MM.1S (cell line): ENCODE measurements at regions not wholly inside any gene's neighbourhood (a gene's known extent, or its start where the extent isn't known, plus 50 kb on each side); places are given as distances from the start of the nearest gene placed in this dataset.

ENCODE experiments used
- DNase-seq: peaks from one replicate; pipeline ENCODE4 v3.0.0-alpha.2; 2015
- H2AFZ ChIP-seq: fragments of 300-600 bp; sonication (generic); 2 replicates; pipeline ENCODE4 v1.6.0; 2016; ENCODE audit warnings: antibody characterized with exemption, low read length
- H3F3A ChIP-seq: fragments of 300-600 bp; sonication (generic); 2 replicates; pipeline ENCODE4 v1.6.1; 2016; ENCODE audit warnings: mild to moderate bottlenecking, antibody characterized with exemption, low read length, moderate library complexity, mixed read lengths; ENCODE audit not compliant: insufficient read depth
- H3K27ac ChIP-seq: fragments of 300-600 bp; sonication (generic); 2 replicates; pipeline ENCODE4 v1.5.1; 2016; ENCODE audit warnings: mild to moderate bottlenecking, low read length
- H3K27me3 ChIP-seq: fragments of 300-600 bp; sonication (generic); replicated peaks from 2 replicates; pipeline ENCODE4 v1.6.0; 2016; ENCODE audit warnings: low read length; ENCODE audit not compliant: insufficient read depth
- H3K36me3 ChIP-seq: fragments of 300-600 bp; sonication (generic); replicated peaks from 2 replicates; pipeline ENCODE4 v1.6.1; 2016; ENCODE audit warnings: mild to moderate bottlenecking, low read length, mixed read lengths; ENCODE audit not compliant: insufficient read depth
- H3K4me1 ChIP-seq: fragments of 300-600 bp; sonication (generic); 2 replicates; pipeline ENCODE4 v1.6.1; 2016; ENCODE audit warnings: low read length, mixed read lengths
- H3K4me2 ChIP-seq: fragments of 300-600 bp; sonication (generic); 2 replicates; pipeline ENCODE4 v1.6.0; 2016; ENCODE audit warnings: low read depth, low read length
- H3K4me3 ChIP-seq: fragments of 300-600 bp; sonication (generic); 2 replicates; pipeline ENCODE4 v1.5.1; 2016; ENCODE audit warnings: low read length, mixed read lengths
- H3K79me2 ChIP-seq: fragments of 300-600 bp; sonication (generic); 2 replicates; pipeline ENCODE4 v1.6.1; 2016; ENCODE audit warnings: mixed run types, low read length, mixed read lengths
- H3K9ac ChIP-seq: fragments of 300-600 bp; sonication (generic); 2 replicates; pipeline ENCODE4 v1.6.1; 2016; ENCODE audit warnings: low read length, mixed read lengths
- H3K9me2 ChIP-seq: fragments of 300-600 bp; sonication (generic); replicated peaks from 2 replicates; pipeline ENCODE4 v1.6.1; 2016; ENCODE audit warnings: mild to moderate bottlenecking, low read length, mixed read lengths; ENCODE audit not compliant: insufficient read depth
- H3K9me3 ChIP-seq: fragments of 300-600 bp; sonication (generic); replicated peaks from 2 replicates; pipeline ENCODE4 v1.6.1; 2016; ENCODE audit warnings: mild to moderate bottlenecking, low read length, mixed read lengths; ENCODE audit not compliant: insufficient read depth
- H4K20me1 ChIP-seq: fragments of 300-600 bp; sonication (generic); 2 replicates; pipeline ENCODE4 v1.6.1; 2016; ENCODE audit warnings: mild to moderate bottlenecking, low read length, moderate library complexity, mixed read lengths; ENCODE audit not compliant: insufficient read depth
- EZH2 ChIP-seq: fragments of 300-600 bp; sonication (generic); optimal IDR thresholded peaks from 2 replicates; pipeline ENCODE3; 2017; ENCODE audit warnings: low read depth, mild to moderate bottlenecking, antibody characterized with exemption, low read length, mixed read lengths
- EZH2phosphoT487 ChIP-seq: fragments of 300-600 bp; sonication (generic); IDR thresholded peaks from 2 replicates; pipeline ENCODE4 v1.6.1; 2018; ENCODE audit warnings: antibody characterized with exemption, low read length
- TF ChIP-seq, protein P1 (sequence below): fragments of 300-600 bp; sonication (generic); IDR thresholded peaks from 2 replicates; pipeline ENCODE4 v1.5.1; 2016; ENCODE audit warnings: antibody characterized with exemption, low read length, mixed read lengths

DNA sequence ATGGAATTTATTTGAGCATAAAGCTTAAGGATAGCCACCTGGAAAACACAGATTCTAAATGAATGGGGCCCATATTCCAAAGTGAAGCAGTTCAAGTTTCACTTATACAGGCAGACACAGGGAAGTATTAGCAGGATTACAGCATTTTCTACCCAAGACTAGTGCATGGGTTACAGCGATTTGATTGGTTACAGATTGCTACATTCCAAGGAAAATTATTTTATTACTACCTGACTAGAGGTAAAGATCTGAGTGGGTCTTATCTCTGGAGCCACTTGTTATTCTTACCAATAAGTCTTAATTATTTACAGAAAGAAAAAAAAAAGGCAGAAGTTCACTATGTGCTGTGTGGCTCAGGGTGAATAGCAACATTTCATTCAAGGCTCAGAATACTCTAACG is 87.4 kb upstream of the ITGB1 start:
- H3K9me2 ChIP-seq = no peaks in the 10 kb centered on the region
- H3K9ac ChIP-seq = no peak overlapping the region
- no peaks in the 10 kb centered on the region for H3K36me3 ChIP-seq
- no peak overlapping the region for H3K4me3 ChIP-seq
- H3K4me1 ChIP-seq = no peaks in the 10 kb centered on the region
- H3K4me2 ChIP-seq = no peak overlapping the region
- no peak for TF ChIP-seq EZH2
- no peak for TF ChIP-seq EZH2phosphoT487
- TF ChIP-seq, protein P1, sequence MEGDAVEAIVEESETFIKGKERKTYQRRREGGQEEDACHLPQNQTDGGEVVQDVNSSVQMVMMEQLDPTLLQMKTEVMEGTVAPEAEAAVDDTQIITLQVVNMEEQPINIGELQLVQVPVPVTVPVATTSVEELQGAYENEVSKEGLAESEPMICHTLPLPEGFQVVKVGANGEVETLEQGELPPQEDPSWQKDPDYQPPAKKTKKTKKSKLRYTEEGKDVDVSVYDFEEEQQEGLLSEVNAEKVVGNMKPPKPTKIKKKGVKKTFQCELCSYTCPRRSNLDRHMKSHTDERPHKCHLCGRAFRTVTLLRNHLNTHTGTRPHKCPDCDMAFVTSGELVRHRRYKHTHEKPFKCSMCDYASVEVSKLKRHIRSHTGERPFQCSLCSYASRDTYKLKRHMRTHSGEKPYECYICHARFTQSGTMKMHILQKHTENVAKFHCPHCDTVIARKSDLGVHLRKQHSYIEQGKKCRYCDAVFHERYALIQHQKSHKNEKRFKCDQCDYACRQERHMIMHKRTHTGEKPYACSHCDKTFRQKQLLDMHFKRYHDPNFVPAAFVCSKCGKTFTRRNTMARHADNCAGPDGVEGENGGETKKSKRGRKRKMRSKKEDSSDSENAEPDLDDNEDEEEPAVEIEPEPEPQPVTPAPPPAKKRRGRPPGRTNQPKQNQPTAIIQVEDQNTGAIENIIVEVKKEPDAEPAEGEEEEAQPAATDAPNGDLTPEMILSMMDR = no peak
- H4K20me1 ChIP-seq = no peaks in the 10 kb centered on the region
- H2AFZ ChIP-seq = no peak overlapping the region
- no peaks in the 10 kb centered on the region for H3K79me2 ChIP-seq
- no peaks in the 10 kb centered on the region for H3F3A ChIP-seq
- H3K27ac ChIP-seq = no peak overlapping the region
- no peaks in the 10 kb centered on the region for H3K9me3 ChIP-seq
- H3K27me3 ChIP-seq = no peaks in the 10 kb centered on the region
- DNase-seq = no peak

DNA sequence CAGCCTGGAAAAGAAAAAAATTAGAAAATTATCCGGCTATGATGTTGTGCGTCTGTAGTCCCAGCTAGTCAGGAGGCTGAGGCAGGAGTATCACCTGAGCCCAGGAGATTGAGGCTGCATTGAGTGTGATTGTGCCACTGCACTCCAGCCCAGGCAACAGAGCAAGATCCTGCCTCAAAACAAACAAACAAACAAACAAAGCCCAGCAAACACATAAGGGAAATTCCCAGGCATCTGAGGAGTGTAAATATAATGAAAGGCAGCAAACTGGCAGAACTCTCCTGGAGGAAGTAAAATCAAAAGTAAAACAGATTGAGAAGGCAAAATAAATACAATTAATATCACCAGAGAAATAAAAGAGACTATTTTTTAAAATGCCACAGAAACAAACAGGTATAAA is 84.5 kb upstream of the ITGB1 start:
- Histone ChIP-seq H3K9me2 (no peaks in the 10 kb centered on the region), H2AFZ (no peak overlapping the region), H3K27ac (no peak overlapping the region), H3K9ac (no peak overlapping the region), H3K4me2 (no peak overlapping the region), H3K79me2 (no peaks in the 10 kb centered on the region), H3K9me3 (no peaks in the 10 kb centered on the region), H3K36me3 (no peaks in the 10 kb centered on the region), H4K20me1 (no peaks in the 10 kb centered on the region), H3K4me3 (no peak overlapping the region), H3F3A (no peaks in the 10 kb centered on the region), H3K4me1 (no peaks in the 10 kb centered on the region), H3K27me3 (no peaks in the 10 kb centered on the region)
- no peak for DNase-seq
- TF ChIP-seq EZH2phosphoT487 = no peak
- no peak for TF ChIP-seq EZH2
- TF ChIP-seq, protein P1 = no peak

DNA sequence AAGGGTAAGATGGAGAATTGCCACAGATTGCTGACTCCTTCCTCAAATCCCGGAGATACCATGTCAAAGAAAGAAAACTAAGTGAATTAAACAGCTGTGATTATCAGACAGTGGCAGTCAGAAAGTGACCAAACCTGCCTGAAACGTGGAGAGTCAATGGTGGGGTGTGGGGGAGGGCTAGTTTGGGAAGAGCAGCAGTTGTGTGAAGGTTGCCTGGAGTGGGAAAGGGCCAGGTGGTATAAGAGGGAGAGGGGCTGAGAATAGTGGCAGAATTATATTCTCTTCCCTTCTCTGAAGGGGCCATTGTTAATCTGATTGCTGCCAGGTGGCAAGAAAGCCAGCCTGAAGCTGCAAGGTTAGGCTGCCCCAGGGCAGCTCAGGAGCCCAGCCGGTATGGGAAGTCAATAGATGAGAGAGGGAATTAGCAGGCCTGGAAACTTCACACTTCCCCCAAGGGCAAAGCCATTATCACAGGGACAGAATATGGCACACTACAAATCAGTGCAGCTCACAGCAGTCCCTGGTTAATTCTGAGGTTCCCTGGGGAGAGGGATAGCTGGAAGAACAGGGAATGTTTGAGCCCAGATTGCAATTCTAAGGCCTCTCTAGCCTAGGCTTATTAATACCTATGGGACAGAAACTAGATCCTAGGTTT is 83.9 kb upstream of the ITGB1 start:
- Histone ChIP-seq H3K4me1 (no peaks in the 10 kb centered on the region), H3K36me3 (no peaks in the 10 kb centered on the region), H2AFZ (no peak overlapping the region), H3K79me2 (no peaks in the 10 kb centered on the region), H3K27ac (no peak overlapping the region), H4K20me1 (no peaks in the 10 kb centered on the region), H3K4me3 (no peak overlapping the region), H3K27me3 (no peaks in the 10 kb centered on the region), H3K4me2 (no peak overlapping the region), H3K9me3 (no peaks in the 10 kb centered on the region), H3K9ac (no peak overlapping the region), H3K9me2 (no peaks in the 10 kb centered on the region), H3F3A (no peaks in the 10 kb centered on the region)
- DNase-seq = no peak
- TF ChIP-seq EZH2 (no peak), EZH2phosphoT487 (no peak)
- TF ChIP-seq, protein P1 = no peak
